SK-N-SH (cell line): ENCODE measurements at regions not wholly inside any gene's neighbourhood (a gene's known extent, or its start where the extent isn't known, plus 50 kb on each side); places are given as distances from the start of the nearest gene placed in this dataset.

Experiments used
- CTCF ChIA-PET: fragments of 300-600, 350-600 bp; formaldehyde crosslinking; extraction: SDS; loops from one replicate; lab custom pipeline; 2021; lab: Yijun Ruan, JAX
- POLR2A ChIA-PET: fragments of 350-600 bp; sonication (Branson Sonifier 250); formaldehyde crosslinking; extraction: SDS; loops from one replicate; lab custom pipeline; 2020; ENCODE audit warnings: antibody characterized with exemption, inconsistent platforms; lab: Yijun Ruan, JAX
- DNase-seq: peaks from one replicate; pipeline ENCODE4 v3.0.0; 2012
- H2AFZ ChIP-seq: fragments of 200-600 bp; sonication (generic); 2 replicates; pipeline ENCODE4 v1.8.1; 2016; ENCODE audit warnings: antibody characterized with exemption, mild to moderate bottlenecking, low read depth
- H3F3A ChIP-seq: fragments of 200-600 bp; sonication (generic); replicated peaks from 2 replicates; pipeline ENCODE3; 2016; ENCODE audit warnings: antibody characterized with exemption, mild to moderate bottlenecking; ENCODE audit not compliant: insufficient read depth
- H3K27ac ChIP-seq, 2 experiments: fragments of 200-500 bp in 1 of 2; fragments of 200-600 bp in 1 of 2; sonication (Bioruptor generic) in 1 of 2; sonication (generic), shearing (Covaris generic) in 1 of 2; 2 replicates each; pipeline versions ENCODE4 v1.5.1 to v1.6.1; 2014 to 2016; ENCODE audit warnings: low read depth in 2 of 2, inconsistent platforms in 1 of 2, low read length in 1 of 2, mild to moderate bottlenecking in 1 of 2, mixed read lengths in 1 of 2
- H3K27me3 ChIP-seq: fragments of 200-600 bp; sonication (generic), shearing (Covaris generic); 2 replicates; pipeline ENCODE4 v1.6.1; 2016; ENCODE audit warnings: mixed run types; ENCODE audit not compliant: insufficient read depth
- H3K36me3 ChIP-seq, 2 experiments: fragments of 200-500 bp in 1 of 2; fragments of 200-600 bp in 1 of 2; sonication (Bioruptor generic) in 1 of 2; sonication (generic) in 1 of 2; replicated peaks in 1 of 2; 2 replicates each; pipeline versions ENCODE3 to v1.5.1; 2014 to 2016; ENCODE audit warnings: low read length in 1 of 2, mild to moderate bottlenecking in 1 of 2; ENCODE audit not compliant: insufficient read depth in 2 of 2, control insufficient read depth in 1 of 2
- H3K4me1 ChIP-seq, 2 experiments: fragments of 200-500 bp in 1 of 2; fragments of 200-600 bp in 1 of 2; sonication (Bioruptor generic) in 1 of 2; sonication (generic), shearing (Covaris generic) in 1 of 2; 2 replicates each; pipeline versions ENCODE4 v1.5.1 to v1.6.1; 2014 to 2016; ENCODE audit warnings: low read depth in 1 of 2, low read length in 1 of 2, mixed run types in 1 of 2; ENCODE audit not compliant: insufficient read depth in 2 of 2, control insufficient read depth in 1 of 2
- H3K4me2 ChIP-seq: fragments of 200-600 bp; sonication (generic), shearing (Covaris generic); 2 replicates; pipeline ENCODE4 v1.6.1; 2017; ENCODE audit warnings: mixed run types
- H3K4me3 ChIP-seq, 2 experiments: fragments of 200-500 bp in 1 of 2; fragments of 200-600 bp in 1 of 2; sonication (Bioruptor generic) in 1 of 2; sonication (generic), shearing (Covaris generic) in 1 of 2; 2 replicates each; pipeline versions ENCODE4 v1.5.1 to v1.8.1; 2014 to 2016; ENCODE audit warnings: low read depth in 2 of 2, inconsistent platforms in 1 of 2, low read length in 1 of 2, mild to moderate bottlenecking in 1 of 2, mixed read lengths in 1 of 2, moderate library complexity in 1 of 2
- H3K79me2 ChIP-seq: fragments of 200-600 bp; sonication (generic); 2 replicates; pipeline ENCODE4 v1.8.1; 2017; ENCODE audit warnings: mild to moderate bottlenecking; ENCODE audit not compliant: insufficient read depth
- H3K9ac ChIP-seq: fragments of 200-600 bp; sonication (generic); 2 replicates; pipeline ENCODE4 v1.6.1; 2017; ENCODE audit warnings: mixed run types
- H3K9me2 ChIP-seq: fragments of 200-600 bp; sonication (generic); 2 replicates; pipeline ENCODE4 v1.6.1; 2017; ENCODE audit warnings: mixed run types
- H3K9me3 ChIP-seq: fragments of 200-600 bp; sonication (generic); 2 replicates; pipeline ENCODE4 v1.6.1; 2017; ENCODE audit warnings: mixed run types, mild to moderate bottlenecking, moderate library complexity
- H4K20me1 ChIP-seq: fragments of 200-600 bp; sonication (generic); 2 replicates; pipeline ENCODE4 v1.6.1; 2017; ENCODE audit warnings: mild to moderate bottlenecking, mixed run types; ENCODE audit not compliant: insufficient read depth
- CTCF ChIP-seq: fragments of 200-600 bp; sonication (generic); IDR thresholded peaks from 2 replicates; pipeline ENCODE4 v1.6.1; 2017; ENCODE audit warnings: antibody characterized with exemption, mild to moderate bottlenecking, moderate library complexity
- EP300 ChIP-seq, 2 experiments: IDR thresholded peaks; 2 replicates each; pipeline versions ENCODE4 v1.4.0 to v1.6.1; 2012; ENCODE audit warnings: borderline replicate concordance in 1 of 2, low read depth in 1 of 2, low read length in 1 of 2
- FOSL2 ChIP-seq: IDR thresholded peaks from 2 replicates; pipeline ENCODE4 v1.4.0; 2012; ENCODE audit warnings: low read depth, mild to moderate bottlenecking, moderate library complexity, borderline replicate concordance
- FOXJ3 ChIP-seq: sonication (generic); formaldehyde crosslinking; IDR thresholded peaks from 2 replicates; pipeline ENCODE4 v1.5.1; 2020; ENCODE audit warnings: mild to moderate bottlenecking, missing genetic modification reagents
- FOXM1 ChIP-seq: IDR thresholded peaks from 2 replicates; pipeline ENCODE4 v1.4.0; 2012; ENCODE audit warnings: low read depth, mild to moderate bottlenecking
- GABPA ChIP-seq: IDR thresholded peaks from 2 replicates; pipeline ENCODE4 v1.4.0; 2012; ENCODE audit warnings: low read depth, mild to moderate bottlenecking
- MAX ChIP-seq: IDR thresholded peaks from 2 replicates; pipeline ENCODE4 v1.4.0; 2012; ENCODE audit warnings: low read depth
- MXI1 ChIP-seq: IDR thresholded peaks from 2 replicates; pipeline ENCODE4 v1.6.1; 2012; ENCODE audit warnings: mild to moderate bottlenecking, low read depth, low read length, improper control_type of control experiment
- NRF1 ChIP-seq: IDR thresholded peaks from 2 replicates; pipeline ENCODE4 v1.6.1; 2012; ENCODE audit warnings: low read depth, mild to moderate bottlenecking, low read length
- POLR2AphosphoS5 ChIP-seq: IDR thresholded peaks from 2 replicates; pipeline ENCODE4 v1.6.1; 2012; ENCODE audit warnings: low read depth, low read length
- RAD21 ChIP-seq: IDR thresholded peaks from 2 replicates; pipeline ENCODE4 v1.6.1; 2012; ENCODE audit warnings: mild to moderate bottlenecking, low read length
- REST ChIP-seq: IDR thresholded peaks from 2 replicates; pipeline ENCODE4 v1.6.1; 2012; ENCODE audit warnings: mild to moderate bottlenecking, low read depth, low read length, moderate library complexity
- RXRA ChIP-seq: IDR thresholded peaks from 2 replicates; pipeline ENCODE4 v1.4.0; 2012; ENCODE audit warnings: low read depth, mild to moderate bottlenecking, borderline replicate concordance
- SIN3A ChIP-seq: IDR thresholded peaks from 2 replicates; pipeline ENCODE4 v1.6.1; 2012; ENCODE audit warnings: low read depth, mild to moderate bottlenecking, low read length, moderate library complexity, borderline replicate concordance
- TAF1 ChIP-seq: IDR thresholded peaks from 2 replicates; pipeline ENCODE4 v1.6.1; 2012; ENCODE audit warnings: low read depth, mild to moderate bottlenecking, low read length, moderate library complexity, borderline replicate concordance
- TCF12 ChIP-seq: IDR thresholded peaks from 2 replicates; pipeline ENCODE4 v1.4.0; 2012
- USF1 ChIP-seq: IDR thresholded peaks from 2 replicates; pipeline ENCODE4 v1.4.0; 2012; ENCODE audit warnings: low read depth, borderline replicate concordance
- YY1 ChIP-seq: IDR thresholded peaks from 2 replicates; pipeline ENCODE4 v1.4.0; 2012; ENCODE audit warnings: low read depth, mild to moderate bottlenecking
- WGBS: methylation state at CpG from one replicate; pipeline ENCODE4 v1.1.6; 2017; ENCODE audit warnings: low lambda C conversion rate; 5-methylcytosine and 5-hydroxymethylcytosine counted together

GRCh38 chr4:83204731-83205130 is 79.9 kb downstream of the COQ2 start:
- ChIA-PET POLR2A (no interaction called here), CTCF (no interaction called here)
- no peak overlapping the region for H3K9ac ChIP-seq
- H3K9me2 ChIP-seq, result no peaks in the 10 kb centered on the region
- TF ChIP-seq RAD21 (no peak), NRF1 (no peak), FOXJ3 (no peak), TAF1 (no peak), GABPA (no peak), CTCF (no peak), USF1 (no peak), TCF12 (no peak), POLR2AphosphoS5 (no peak), RXRA (no peak), EP300 (IDR thresholded peaks at IDR 0.05; ENCODE audit: borderline replicate concordance in 1 of 2, low read depth in 1 of 2, low read length in 1 of 2) (no peak), MXI1 (no peak), YY1 (no peak), MAX (no peak), FOXM1 (no peak), REST (no peak), SIN3A (no peak), FOSL2 (no peak)
- no peaks in the 10 kb centered on the region for H3K36me3 ChIP-seq
- H2AFZ ChIP-seq, result no peak overlapping the region
- no peak overlapping the region for H3K4me3 ChIP-seq
- H3K4me2 ChIP-seq, result no peak overlapping the region
- no peaks in the 10 kb centered on the region for H3F3A ChIP-seq
- no peaks in the 10 kb centered on the region for H4K20me1 ChIP-seq
- no peak for DNase-seq
- H3K27me3 ChIP-seq, result no peaks in the 10 kb centered on the region
- no peak overlapping the region for H3K27ac ChIP-seq
- H3K9me3 ChIP-seq, result no peaks in the 10 kb centered on the region
- H3K79me2 ChIP-seq, result no peaks in the 10 kb centered on the region
- WGBS, result 1% methylated on average over 3 of the region's 3 CpGs
- H3K4me1 ChIP-seq, result no peaks in the 10 kb centered on the region
